ENCODE measurements at regions not wholly inside any gene's neighbourhood (a gene's known extent, or its start where the extent isn't known, plus 50 kb on each side); places are given as distances from the start of the nearest gene placed in this dataset.

DNA sequence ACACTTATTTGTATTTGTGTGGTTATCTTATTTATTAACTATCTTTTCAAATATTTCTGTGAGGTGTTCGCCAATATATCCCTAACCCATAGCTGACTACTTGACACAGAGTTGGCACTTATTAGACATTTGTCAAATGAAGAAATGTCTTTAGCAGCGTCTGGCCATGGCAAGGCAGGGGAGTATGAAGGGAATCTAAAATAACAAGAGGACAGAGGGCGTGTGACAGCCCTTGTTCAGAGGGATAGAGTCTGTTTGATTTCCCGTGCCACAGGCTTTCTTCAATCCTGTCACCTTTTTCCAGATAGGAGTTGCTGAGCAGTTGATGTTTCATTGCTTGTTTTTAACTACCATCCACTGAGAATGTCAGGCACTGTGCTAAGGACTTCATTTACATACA is 53.6 kb upstream of the SLC39A10 start:
- H3F3A ChIP-seq (replicated peaks; ENCODE audit: insufficient read depth): no peaks in the 10 kb centered on the region
- no peaks in the 10 kb centered on the region for H3K36me3 ChIP-seq (replicated peaks in 1 of 2; ENCODE audit: control insufficient read depth in 1 of 2, insufficient read depth in 2 of 2, low read length in 1 of 2)
- H3K27ac ChIP-seq (ENCODE audit: low read depth in 2 of 2, low read length in 1 of 2): no peak overlapping the region
- TF ChIP-seq, protein P1, sequence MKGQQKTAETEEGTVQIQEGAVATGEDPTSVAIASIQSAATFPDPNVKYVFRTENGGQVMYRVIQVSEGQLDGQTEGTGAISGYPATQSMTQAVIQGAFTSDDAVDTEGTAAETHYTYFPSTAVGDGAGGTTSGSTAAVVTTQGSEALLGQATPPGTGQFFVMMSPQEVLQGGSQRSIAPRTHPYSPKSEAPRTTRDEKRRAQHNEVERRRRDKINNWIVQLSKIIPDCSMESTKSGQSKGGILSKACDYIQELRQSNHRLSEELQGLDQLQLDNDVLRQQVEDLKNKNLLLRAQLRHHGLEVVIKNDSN (IDR thresholded peaks at IDR 0.05; ENCODE audit: borderline replicate concordance, low read depth): no peak
- no peak for TF ChIP-seq TAF1 (IDR thresholded peaks at IDR 0.05; ENCODE audit: borderline replicate concordance, low read depth, low read length)
- DNase-seq: no peak
- POLR2A ChIA-PET: no interaction called here
- no peaks in the 10 kb centered on the region for H3K79me2 ChIP-seq (ENCODE audit: insufficient read depth)
- no peak overlapping the region for H3K4me2 ChIP-seq
- H3K9ac ChIP-seq: no peak overlapping the region
- H3K9me3 ChIP-seq: no peaks in the 10 kb centered on the region
- WGBS (ENCODE audit: low lambda C conversion rate): 97% methylated on average over 4 of the region's 4 CpGs
- no peak overlapping the region for H2AFZ ChIP-seq (ENCODE audit: low read depth)
- no peaks in the 10 kb centered on the region for H3K27me3 ChIP-seq (ENCODE audit: insufficient read depth)
- H4K20me1 ChIP-seq (ENCODE audit: insufficient read depth): no peaks in the 10 kb centered on the region
- CTCF ChIA-PET: no interaction called here
- no peaks in the 10 kb centered on the region; a peak in 1 of 4 replicates for H3K4me1 ChIP-seq (ENCODE audit: control insufficient read depth in 1 of 2, insufficient read depth in 2 of 2, low read depth in 1 of 2, low read length in 1 of 2)
- H3K4me3 ChIP-seq (ENCODE audit: low read depth in 2 of 2, low read length in 1 of 2): no peak overlapping the region
- H3K9me2 ChIP-seq: no peaks in the 10 kb centered on the region

DNA sequence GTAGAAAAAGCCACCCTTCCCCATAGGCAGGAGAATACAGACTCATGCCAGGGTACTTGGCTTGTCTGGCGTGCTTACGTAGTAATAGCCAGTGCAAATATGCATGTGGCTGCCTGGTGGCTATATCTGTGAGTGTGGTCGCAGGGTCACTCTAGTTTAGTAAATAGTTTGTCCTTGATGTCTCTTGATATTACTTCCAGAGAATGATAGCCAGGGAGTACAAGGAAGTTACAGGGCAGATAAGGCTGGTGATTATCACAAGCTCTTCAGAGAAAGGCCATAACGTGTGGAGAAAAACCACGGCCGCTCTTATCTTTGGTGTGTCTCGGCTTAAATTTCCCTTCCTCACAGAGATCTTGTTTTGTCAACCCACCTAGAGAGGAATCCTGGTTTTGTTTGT is 54.3 kb upstream of the SLC39A10 start:
- no peak overlapping the region for H3K4me2 ChIP-seq
- H3K4me3 ChIP-seq (ENCODE audit: low read depth in 2 of 2, low read length in 1 of 2): no peak overlapping the region
- H3K27me3 ChIP-seq (ENCODE audit: insufficient read depth): no peaks in the 10 kb centered on the region
- no peak overlapping the region for H3K27ac ChIP-seq (ENCODE audit: low read depth in 2 of 2, low read length in 1 of 2)
- no peak for DNase-seq
- no peak for TF ChIP-seq YY1 (IDR thresholded peaks at IDR 0.05; ENCODE audit: low read depth)
- TF ChIP-seq SMC3 (IDR thresholded peaks at IDR 0.05; ENCODE audit: low read depth, low read length): no peak
- H3F3A ChIP-seq (replicated peaks; ENCODE audit: insufficient read depth): no peaks in the 10 kb centered on the region
- ChIA-PET POLR2A (no interaction called here), CTCF (no interaction called here)
- 95% methylated on average over 7 of the region's 7 CpGs for WGBS (ENCODE audit: low lambda C conversion rate)
- H3K9ac ChIP-seq: no peak overlapping the region
- H3K9me2 ChIP-seq: no peaks in the 10 kb centered on the region
- H2AFZ ChIP-seq (ENCODE audit: low read depth): no peak overlapping the region
- no peaks in the 10 kb centered on the region for H3K36me3 ChIP-seq (replicated peaks in 1 of 2; ENCODE audit: control insufficient read depth in 1 of 2, insufficient read depth in 2 of 2, low read length in 1 of 2)
- H3K79me2 ChIP-seq (ENCODE audit: insufficient read depth): no peaks in the 10 kb centered on the region
- H3K4me1 ChIP-seq (ENCODE audit: control insufficient read depth in 1 of 2, insufficient read depth in 2 of 2, low read depth in 1 of 2, low read length in 1 of 2): no peaks in the 10 kb centered on the region; a peak in 1 of 4 replicates
- H3K9me3 ChIP-seq: no peaks in the 10 kb centered on the region
- H4K20me1 ChIP-seq (ENCODE audit: insufficient read depth): no peaks in the 10 kb centered on the region

DNA sequence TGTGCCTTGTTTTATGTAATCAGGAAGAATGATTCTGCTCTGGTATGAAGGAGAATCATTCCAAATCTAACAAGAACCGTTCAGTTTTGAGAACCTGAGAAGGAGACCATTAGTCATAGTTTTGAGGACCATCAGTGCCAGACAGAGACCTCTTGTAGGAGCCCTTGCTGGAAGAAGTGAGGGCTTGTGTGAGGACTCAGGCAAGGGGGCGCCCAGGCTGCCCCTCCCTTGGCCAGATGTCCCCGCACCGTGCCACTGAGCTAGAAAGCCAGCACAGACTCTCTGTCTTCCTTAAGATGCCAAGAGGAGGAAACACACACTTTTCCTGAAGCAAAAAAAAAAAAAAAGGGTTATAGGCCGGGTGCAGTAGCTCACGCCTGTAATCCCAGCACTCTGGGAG is 55.7 kb upstream of the SLC39A10 start:
- H3K4me3 ChIP-seq (ENCODE audit: low read depth in 2 of 2, low read length in 1 of 2): no peak overlapping the region
- H2AFZ ChIP-seq (ENCODE audit: low read depth): peak overlapping the region; percentile 73; the same call in 1 of the 2 replicates
- H3K9ac ChIP-seq: no peak overlapping the region
- no peaks in the 10 kb centered on the region for H3F3A ChIP-seq (replicated peaks; ENCODE audit: insufficient read depth)
- H3K27me3 ChIP-seq (ENCODE audit: insufficient read depth): no peaks in the 10 kb centered on the region
- WGBS (ENCODE audit: low lambda C conversion rate): 75% methylated on average over 4 of the region's 6 CpGs
- ChIA-PET CTCF (no interaction called here), POLR2A (interaction anchor here (0.7 kb wide), 1 partner anchor 181 kb away, joined by 3 read pairs; no protein-coding TSS in a partner anchor)
- no peaks in the 10 kb centered on the region for H4K20me1 ChIP-seq (ENCODE audit: insufficient read depth)
- H3K79me2 ChIP-seq (ENCODE audit: insufficient read depth): no peaks in the 10 kb centered on the region
- H3K27ac ChIP-seq (ENCODE audit: low read depth in 2 of 2, low read length in 1 of 2): peak overlapping the region in 1 of 2 experiments; percentile 37; a peak in 2 of 4 replicates
- no peaks in the 10 kb centered on the region for H3K36me3 ChIP-seq (replicated peaks in 1 of 2; ENCODE audit: control insufficient read depth in 1 of 2, insufficient read depth in 2 of 2, low read length in 1 of 2)
- H3K4me1 ChIP-seq (ENCODE audit: control insufficient read depth in 1 of 2, insufficient read depth in 2 of 2, low read depth in 1 of 2, low read length in 1 of 2): peaks cover 0 to 4% of the 10 kb centered on the region in 2 experiments; a peak in 1 of 4 replicates
- DNase-seq: no peak
- no peak overlapping the region for H3K4me2 ChIP-seq
- no peaks in the 10 kb centered on the region for H3K9me3 ChIP-seq
- H3K9me2 ChIP-seq: no peaks in the 10 kb centered on the region
- no peak for TF ChIP-seq NFIC (IDR thresholded peaks at IDR 0.05; ENCODE audit: borderline replicate concordance)
- no peak for TF ChIP-seq NRF1 (IDR thresholded peaks at IDR 0.05; ENCODE audit: low read depth, low read length)
- TF ChIP-seq, protein P2, sequence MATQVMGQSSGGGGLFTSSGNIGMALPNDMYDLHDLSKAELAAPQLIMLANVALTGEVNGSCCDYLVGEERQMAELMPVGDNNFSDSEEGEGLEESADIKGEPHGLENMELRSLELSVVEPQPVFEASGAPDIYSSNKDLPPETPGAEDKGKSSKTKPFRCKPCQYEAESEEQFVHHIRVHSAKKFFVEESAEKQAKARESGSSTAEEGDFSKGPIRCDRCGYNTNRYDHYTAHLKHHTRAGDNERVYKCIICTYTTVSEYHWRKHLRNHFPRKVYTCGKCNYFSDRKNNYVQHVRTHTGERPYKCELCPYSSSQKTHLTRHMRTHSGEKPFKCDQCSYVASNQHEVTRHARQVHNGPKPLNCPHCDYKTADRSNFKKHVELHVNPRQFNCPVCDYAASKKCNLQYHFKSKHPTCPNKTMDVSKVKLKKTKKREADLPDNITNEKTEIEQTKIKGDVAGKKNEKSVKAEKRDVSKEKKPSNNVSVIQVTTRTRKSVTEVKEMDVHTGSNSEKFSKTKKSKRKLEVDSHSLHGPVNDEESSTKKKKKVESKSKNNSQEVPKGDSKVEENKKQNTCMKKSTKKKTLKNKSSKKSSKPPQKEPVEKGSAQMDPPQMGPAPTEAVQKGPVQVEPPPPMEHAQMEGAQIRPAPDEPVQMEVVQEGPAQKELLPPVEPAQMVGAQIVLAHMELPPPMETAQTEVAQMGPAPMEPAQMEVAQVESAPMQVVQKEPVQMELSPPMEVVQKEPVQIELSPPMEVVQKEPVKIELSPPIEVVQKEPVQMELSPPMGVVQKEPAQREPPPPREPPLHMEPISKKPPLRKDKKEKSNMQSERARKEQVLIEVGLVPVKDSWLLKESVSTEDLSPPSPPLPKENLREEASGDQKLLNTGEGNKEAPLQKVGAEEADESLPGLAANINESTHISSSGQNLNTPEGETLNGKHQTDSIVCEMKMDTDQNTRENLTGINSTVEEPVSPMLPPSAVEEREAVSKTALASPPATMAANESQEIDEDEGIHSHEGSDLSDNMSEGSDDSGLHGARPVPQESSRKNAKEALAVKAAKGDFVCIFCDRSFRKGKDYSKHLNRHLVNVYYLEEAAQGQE (IDR thresholded peaks at IDR 0.05; ENCODE audit: low read depth, low read length): no peak
- TF ChIP-seq EZH2phosphoT487 (IDR thresholded peaks at IDR 0.05; ENCODE audit: borderline replicate concordance, low read depth): no peak
- TF ChIP-seq, protein P3, sequence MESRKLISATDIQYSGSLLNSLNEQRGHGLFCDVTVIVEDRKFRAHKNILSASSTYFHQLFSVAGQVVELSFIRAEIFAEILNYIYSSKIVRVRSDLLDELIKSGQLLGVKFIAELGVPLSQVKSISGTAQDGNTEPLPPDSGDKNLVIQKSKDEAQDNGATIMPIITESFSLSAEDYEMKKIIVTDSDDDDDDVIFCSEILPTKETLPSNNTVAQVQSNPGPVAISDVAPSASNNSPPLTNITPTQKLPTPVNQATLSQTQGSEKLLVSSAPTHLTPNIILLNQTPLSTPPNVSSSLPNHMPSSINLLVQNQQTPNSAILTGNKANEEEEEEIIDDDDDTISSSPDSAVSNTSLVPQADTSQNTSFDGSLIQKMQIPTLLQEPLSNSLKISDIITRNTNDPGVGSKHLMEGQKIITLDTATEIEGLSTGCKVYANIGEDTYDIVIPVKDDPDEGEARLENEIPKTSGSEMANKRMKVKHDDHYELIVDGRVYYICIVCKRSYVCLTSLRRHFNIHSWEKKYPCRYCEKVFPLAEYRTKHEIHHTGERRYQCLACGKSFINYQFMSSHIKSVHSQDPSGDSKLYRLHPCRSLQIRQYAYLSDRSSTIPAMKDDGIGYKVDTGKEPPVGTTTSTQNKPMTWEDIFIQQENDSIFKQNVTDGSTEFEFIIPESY (IDR thresholded peaks at IDR 0.05; ENCODE audit: borderline replicate concordance, low read depth): no peak
- TF ChIP-seq MEF2A (IDR thresholded peaks at IDR 0.05; ENCODE audit: borderline replicate concordance, low read depth): no peak
- TF ChIP-seq SMC3 (IDR thresholded peaks at IDR 0.05; ENCODE audit: low read depth, low read length): no peak
- TF ChIP-seq MXI1 (IDR thresholded peaks at IDR 0.05; ENCODE audit: low read depth, low read length): no peak
- TF ChIP-seq, protein P4, sequence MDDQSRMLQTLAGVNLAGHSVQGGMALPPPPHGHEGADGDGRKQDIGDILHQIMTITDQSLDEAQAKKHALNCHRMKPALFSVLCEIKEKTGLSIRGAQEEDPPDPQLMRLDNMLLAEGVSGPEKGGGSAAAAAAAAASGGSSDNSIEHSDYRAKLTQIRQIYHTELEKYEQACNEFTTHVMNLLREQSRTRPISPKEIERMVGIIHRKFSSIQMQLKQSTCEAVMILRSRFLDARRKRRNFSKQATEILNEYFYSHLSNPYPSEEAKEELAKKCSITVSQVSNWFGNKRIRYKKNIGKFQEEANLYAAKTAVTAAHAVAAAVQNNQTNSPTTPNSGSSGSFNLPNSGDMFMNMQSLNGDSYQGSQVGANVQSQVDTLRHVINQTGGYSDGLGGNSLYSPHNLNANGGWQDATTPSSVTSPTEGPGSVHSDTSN (IDR thresholded peaks at IDR 0.05): no peak
- TF ChIP-seq TAF1 (IDR thresholded peaks at IDR 0.05; ENCODE audit: borderline replicate concordance, low read depth, low read length): no peak
- no peak for TF ChIP-seq RFX5 (IDR thresholded peaks at IDR 0.05; ENCODE audit: low read length)
- TF ChIP-seq RCOR1 (IDR thresholded peaks at IDR 0.05; ENCODE audit: low read length): no peak
